ENCODE measurements at regions not wholly inside any gene's neighbourhood (a gene's known extent, or its start where the extent isn't known, plus 50 kb on each side); places are given as distances from the start of the nearest gene placed in this dataset.

DNA sequence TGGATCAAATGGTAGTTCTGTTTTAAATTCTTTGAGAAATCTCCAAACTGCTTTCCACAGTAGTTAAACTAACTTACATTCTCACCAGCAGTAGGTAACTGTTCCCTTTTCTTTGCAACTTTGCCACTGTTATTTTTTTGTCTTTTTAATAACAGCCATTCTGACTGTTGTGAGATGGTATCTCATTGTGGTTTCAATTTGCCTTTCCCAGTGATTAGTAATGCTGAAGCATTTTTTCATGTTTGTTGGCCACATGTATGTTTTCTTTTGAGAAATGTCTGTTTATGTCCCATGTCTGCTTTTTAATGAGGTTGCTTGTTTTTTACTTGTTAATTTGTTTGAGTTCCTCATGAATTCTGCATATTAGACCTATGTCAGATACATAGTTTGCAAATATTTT is 198.8 kb downstream of the RAB28 start:
- H3K9me3 ChIP-seq (replicated peaks in 1 of 2; ENCODE audit: control insufficient read depth in 1 of 2, insufficient read depth in 1 of 2, low read length in 2 of 2), result peaks cover 11 to 15% of the 10 kb centered on the region in 2 donors
- no peaks in the 10 kb centered on the region for H4K20me1 ChIP-seq (ENCODE audit: insufficient read depth, low read length)
- DNase-seq, result no peak
- H3K79me2 ChIP-seq (ENCODE audit: insufficient read depth, low read length), result no peaks in the 10 kb centered on the region
- no peaks in the 10 kb centered on the region for H3K36me3 Mint-ChIP-seq
- no peaks in the 10 kb centered on the region for H3K4me1 Mint-ChIP-seq
- no peak overlapping the region for H3K9ac ChIP-seq (ENCODE audit: insufficient read depth, low read length, poor library complexity, severe bottlenecking)
- H3K4me1 ChIP-seq (ENCODE audit: control insufficient read depth in 1 of 2, insufficient read depth in 2 of 2, low read length in 2 of 2), result no peaks in the 10 kb centered on the region
- H3K4me3 ChIP-seq (replicated peaks in 1 of 3; ENCODE audit: low read depth in 2 of 3, low read length in 3 of 3), result no peak overlapping the region
- TF ChIP-seq, protein P1, sequence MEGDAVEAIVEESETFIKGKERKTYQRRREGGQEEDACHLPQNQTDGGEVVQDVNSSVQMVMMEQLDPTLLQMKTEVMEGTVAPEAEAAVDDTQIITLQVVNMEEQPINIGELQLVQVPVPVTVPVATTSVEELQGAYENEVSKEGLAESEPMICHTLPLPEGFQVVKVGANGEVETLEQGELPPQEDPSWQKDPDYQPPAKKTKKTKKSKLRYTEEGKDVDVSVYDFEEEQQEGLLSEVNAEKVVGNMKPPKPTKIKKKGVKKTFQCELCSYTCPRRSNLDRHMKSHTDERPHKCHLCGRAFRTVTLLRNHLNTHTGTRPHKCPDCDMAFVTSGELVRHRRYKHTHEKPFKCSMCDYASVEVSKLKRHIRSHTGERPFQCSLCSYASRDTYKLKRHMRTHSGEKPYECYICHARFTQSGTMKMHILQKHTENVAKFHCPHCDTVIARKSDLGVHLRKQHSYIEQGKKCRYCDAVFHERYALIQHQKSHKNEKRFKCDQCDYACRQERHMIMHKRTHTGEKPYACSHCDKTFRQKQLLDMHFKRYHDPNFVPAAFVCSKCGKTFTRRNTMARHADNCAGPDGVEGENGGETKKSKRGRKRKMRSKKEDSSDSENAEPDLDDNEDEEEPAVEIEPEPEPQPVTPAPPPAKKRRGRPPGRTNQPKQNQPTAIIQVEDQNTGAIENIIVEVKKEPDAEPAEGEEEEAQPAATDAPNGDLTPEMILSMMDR (IDR thresholded peaks at IDR 0.05), result no peak
- no peaks in the 10 kb centered on the region for H3K27me3 ChIP-seq (ENCODE audit: control insufficient read depth in 2 of 2, insufficient read depth in 2 of 2, low read length in 2 of 2)
- no peak overlapping the region for H3K4me2 ChIP-seq (replicated peaks; ENCODE audit: extremely low read depth, low read length, poor library complexity, severe bottlenecking)
- no peak overlapping the region for H3K27ac Mint-ChIP-seq
- H3K9me3 Mint-ChIP-seq, result peaks cover 6 to 20% (median 12%) of the 10 kb centered on the region in 7 donors
- no peak overlapping the region for H3K4me3 Mint-ChIP-seq
- intact Hi-C loops (cut with micrococcal nuclease), result no loop called here
- no peaks in the 10 kb centered on the region for H3K36me3 ChIP-seq (replicated peaks in 1 of 2; ENCODE audit: control insufficient read depth in 1 of 2, insufficient read depth in 2 of 2, low read length in 2 of 2)
- no peak overlapping the region for H3K27ac ChIP-seq (ENCODE audit: low read depth in 1 of 2, low read length in 2 of 2)
- H3K27me3 Mint-ChIP-seq (ENCODE audit: low read depth in 3 of 3), result peaks cover 0 to 2% (median 0%) of the 10 kb centered on the region in 3 donors
- H2AFZ ChIP-seq (ENCODE audit: insufficient read depth, low read depth, low read length, poor library complexity, severe bottlenecking), result no peak overlapping the region

DNA sequence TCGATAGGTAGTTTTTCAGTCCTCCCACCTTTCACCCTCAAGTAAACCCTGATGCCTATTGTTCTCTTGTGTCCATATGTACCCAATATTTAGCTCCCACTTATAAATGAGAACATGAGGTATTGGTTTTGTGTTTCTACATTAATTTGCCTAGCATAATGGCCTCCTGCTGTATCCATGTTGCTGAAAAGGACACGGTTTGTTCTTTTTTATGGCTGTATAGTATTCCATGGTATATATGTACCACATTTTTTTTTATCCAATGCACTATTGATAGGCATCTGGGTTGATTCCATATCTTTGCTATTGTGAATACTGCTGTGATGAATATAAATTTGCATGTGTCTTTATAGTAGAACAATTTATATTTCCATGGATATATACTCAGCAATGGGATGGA is 199.2 kb downstream of the RAB28 start:
- Mint-ChIP-seq H3K4me3 (no peak overlapping the region), H3K27me3 (ENCODE audit: low read depth in 3 of 3) (peaks cover 0 to 2% (median 0%) of the 10 kb centered on the region in 3 donors), H3K9me3 (peaks cover 5 to 18% (median 11%) of the 10 kb centered on the region in 7 donors), H3K27ac (no peak overlapping the region), H3K4me1 (no peaks in the 10 kb centered on the region), H3K36me3 (no peaks in the 10 kb centered on the region)
- TF ChIP-seq, protein P1 (IDR thresholded peaks at IDR 0.05), result no peak
- Histone ChIP-seq H3K9ac (ENCODE audit: insufficient read depth, low read length, poor library complexity, severe bottlenecking) (no peak overlapping the region), H3K4me2 (replicated peaks; ENCODE audit: extremely low read depth, low read length, poor library complexity, severe bottlenecking) (no peak overlapping the region), H3K4me1 (ENCODE audit: control insufficient read depth in 1 of 2, insufficient read depth in 2 of 2, low read length in 2 of 2) (no peaks in the 10 kb centered on the region), H2AFZ (ENCODE audit: insufficient read depth, low read depth, low read length, poor library complexity, severe bottlenecking) (no peak overlapping the region), H3K79me2 (ENCODE audit: insufficient read depth, low read length) (no peaks in the 10 kb centered on the region), H4K20me1 (ENCODE audit: insufficient read depth, low read length) (no peaks in the 10 kb centered on the region), H3K36me3 (replicated peaks in 1 of 2; ENCODE audit: control insufficient read depth in 1 of 2, insufficient read depth in 2 of 2, low read length in 2 of 2) (no peaks in the 10 kb centered on the region), H3K4me3 (replicated peaks in 1 of 3; ENCODE audit: low read depth in 2 of 3, low read length in 3 of 3) (no peak overlapping the region), H3K9me3 (replicated peaks in 1 of 2; ENCODE audit: control insufficient read depth in 1 of 2, insufficient read depth in 1 of 2, low read length in 2 of 2) (peaks cover 10 to 14% of the 10 kb centered on the region in 2 donors), H3K27ac (ENCODE audit: low read depth in 1 of 2, low read length in 2 of 2) (no peak overlapping the region), H3K27me3 (ENCODE audit: control insufficient read depth in 2 of 2, insufficient read depth in 2 of 2, low read length in 2 of 2) (no peaks in the 10 kb centered on the region)
- DNase-seq, result no peak
- intact Hi-C loops (cut with micrococcal nuclease), result no loop called here
- no CpG with 5 or more reads among the region's 2 CpGs for WGBS (ENCODE audit: insufficient coverage)
